K562 (cell line): ENCODE measurements at regions not wholly inside any gene's neighbourhood (a gene's known extent, or its start where the extent isn't known, plus 50 kb on each side); places are given as distances from the start of the nearest gene placed in this dataset.

Source experiments
- ATAC-seq: fragments of 200-7000 bp; cut with Tn5 transposase; 3 replicates; pipeline ENCODE4 v1.9.1; 2020; ENCODE audit warnings: moderate library complexity
- BruUV-seq: library from RNA; stranded (reverse); fragments of 400-500 nt; replicated peaks from 2 replicates; lab custom pipeline; 2021; lab: Mats Ljungman, UMichigan
- CTCF ChIA-PET: fragments of 300-600 bp; formaldehyde crosslinking; extraction: SDS; loops from one replicate; lab custom pipeline; 2021; ENCODE audit warnings: low intra/inter-chr PET ratio; lab: Yijun Ruan, JAX
- POLR2A ChIA-PET: fragments of 300-600, 350-650 bp; sonication (Branson Sonifier 250); formaldehyde crosslinking; extraction: SDS; loops from one replicate; lab custom pipeline; 2021; ENCODE audit warnings: antibody characterized with exemption, inconsistent platforms; lab: Yijun Ruan, JAX
- DNase-seq, 4 experiments: peaks; one replicate each; pipeline versions ENCODE4 v3.0.0 to v3.0.0-alpha.2; 2011 to 2018; ENCODE audit warnings: low spot score in 3 of 4, mixed read lengths in 3 of 4; ENCODE audit errors: extremely low read depth in 1 of 4
- FAIRE-seq: peaks from 2 replicates; lab custom pipeline; 2011; peaks lifted over from hg19 to GRCh38; lab: Jason Lieb, UNC
- H2AFZ ChIP-seq: 2 replicates; pipeline ENCODE4 v1.6.0; 2011; ENCODE audit warnings: low read depth, low read length, control low read depth, inconsistent platforms
- H3K27ac ChIP-seq: fragments of 200-600 bp; 3 replicates; pipeline ENCODE4 v1.8.0; 2011; ENCODE audit warnings: low read depth, mild to moderate bottlenecking, control low read depth, inconsistent platforms, low read length, moderate library complexity, mixed read lengths; ENCODE audit errors: extremely low read depth
- H3K27me3 ChIP-seq, 2 experiments: fragments of 300-600 bp in 1 of 2; 2 replicates in 1 of 2; 3 replicates in 1 of 2; pipeline versions ENCODE4 v1.6.0 to v1.8.0; 2011; ENCODE audit warnings: inconsistent platforms in 2 of 2, low read length in 2 of 2, mild to moderate bottlenecking in 1 of 2, mixed read lengths in 1 of 2, moderate library complexity in 1 of 2; ENCODE audit not compliant: control insufficient read depth in 2 of 2, insufficient read depth in 2 of 2
- H3K36me3 ChIP-seq: fragments of 300-600 bp; 3 replicates; pipeline ENCODE4 v1.8.0; 2011; ENCODE audit warnings: mild to moderate bottlenecking, low read length, inconsistent platforms; ENCODE audit not compliant: control insufficient read depth, insufficient read depth
- H3K4me1 ChIP-seq, 2 experiments: fragments of 200-600 bp in 1 of 2; replicated peaks in 1 of 2; 2 replicates in 1 of 2; 3 replicates in 1 of 2; pipeline versions ENCODE4 v1.5.1 to v1.8.0; 2011; ENCODE audit warnings: inconsistent platforms in 2 of 2, low read length in 2 of 2, mild to moderate bottlenecking in 1 of 2, mixed read lengths in 1 of 2, moderate library complexity in 1 of 2; ENCODE audit not compliant: control insufficient read depth in 2 of 2, insufficient read depth in 2 of 2
- H3K4me2 ChIP-seq: 2 replicates; pipeline ENCODE4 v1.6.1; 2011; ENCODE audit warnings: low read length, control low read depth, inconsistent platforms, mixed read lengths; ENCODE audit not compliant: insufficient read depth
- H3K4me3 ChIP-seq: fragments of 200-600 bp; sonication (generic), shearing (Covaris generic); 2 replicates; pipeline ENCODE4 v1.5.1; 2016; ENCODE audit warnings: control low read depth, inconsistent platforms
- H3K79me2 ChIP-seq: fragments of 200-600 bp; 3 replicates; pipeline ENCODE4 v1.8.0; 2011; ENCODE audit warnings: low read length, inconsistent platforms; ENCODE audit not compliant: control insufficient read depth, insufficient read depth
- H3K9ac ChIP-seq, 2 experiments: 2 replicates each; pipeline versions ENCODE4 v1.6.0 to v1.6.1; 2011; ENCODE audit warnings: low read depth in 2 of 2, low read length in 2 of 2, control low read depth in 1 of 2, inconsistent platforms in 1 of 2, mild to moderate bottlenecking in 1 of 2, mixed read lengths in 1 of 2; ENCODE audit not compliant: insufficient read depth in 1 of 2
- H3K9me1 ChIP-seq: one replicate; pipeline ENCODE4 v1.6.0; 2011; ENCODE audit warnings: inconsistent platforms, mild to moderate bottlenecking, low read length, moderate library complexity; ENCODE audit not compliant: control insufficient read depth, insufficient read depth
- H3K9me3 ChIP-seq: replicated peaks from 2 replicates; pipeline ENCODE4 v1.5.1; 2011; ENCODE audit warnings: low read depth, low read length, inconsistent platforms; ENCODE audit not compliant: control insufficient read depth, insufficient read depth
- H4K20me1 ChIP-seq: replicated peaks from 2 replicates; pipeline ENCODE4 v1.6.1; 2011; ENCODE audit warnings: low read length, inconsistent platforms, mixed read lengths; ENCODE audit not compliant: control insufficient read depth, insufficient read depth
- CREB3L1 ChIP-seq: fragments of 450-650 bp; IDR thresholded peaks from 2 replicates; pipeline ENCODE4 v1.6.1; 2014; ENCODE audit warnings: low read depth, mild to moderate bottlenecking, moderate library complexity, borderline replicate concordance
- ESRRB ChIP-seq: fragments of 250-450 bp; sonication (Bioruptor Pico); IDR thresholded peaks from 2 replicates; pipeline ENCODE4 v1.5.0; 2020; ENCODE audit warnings: mild to moderate bottlenecking, moderate library complexity, borderline replicate concordance
- HBP1 ChIP-seq: fragments of 450-650 bp; formaldehyde crosslinking; IDR thresholded peaks from 2 replicates; pipeline ENCODE4 v1.4.0; 2022; ENCODE audit warnings: missing genetic modification characterization
- HDAC1 ChIP-seq, 2 experiments: fragments of 450-650 bp; IDR thresholded peaks; 2 replicates each; pipeline ENCODE4 v1.6.1; 2016 to 2017; ENCODE audit warnings: inconsistent platforms in 1 of 2, mild to moderate bottlenecking in 1 of 2, moderate library complexity in 1 of 2
- ILF3 ChIP-seq: fragments of 450-650 bp; IDR thresholded peaks from 2 replicates; pipeline ENCODE4 v1.6.1; 2018; ENCODE audit warnings: antibody characterized with exemption, mild to moderate bottlenecking, moderate library complexity, borderline replicate concordance
- PRMT5 ChIP-seq: sonication (generic); formaldehyde crosslinking; IDR thresholded peaks from 2 replicates; pipeline ENCODE4 v1.5.0; 2020; ENCODE audit warnings: missing genetic modification reagents
- RFX5 ChIP-seq: IDR thresholded peaks from 2 replicates; pipeline ENCODE4 v1.6.1; 2011; ENCODE audit warnings: low read depth, mild to moderate bottlenecking, improper control_type of control experiment, low read length
- SMAD1 ChIP-seq: fragments of 150-350 bp; IDR thresholded peaks from 2 replicates; pipeline ENCODE4 v1.6.1; 2014; ENCODE audit warnings: low read length, low read depth; ENCODE audit not compliant: partially characterized antibody
- ZNF76 ChIP-seq: fragments of 250-450 bp; sonication (Bioruptor Pico); IDR thresholded peaks from 2 replicates; pipeline ENCODE4 v1.4.0; 2020; ENCODE audit warnings: mild to moderate bottlenecking, moderate library complexity, borderline replicate concordance
- in situ Hi-C: fragments of 300-500 bp; cut with MboI; formaldehyde crosslinking; loops from 4 replicates; pipeline ENCODE4 v1.15.0; 2018; ENCODE audit warnings: inconsistent platforms, mixed read lengths
- intact Hi-C: fragments of 100-400 bp; cut with micrococcal nuclease; formaldehyde crosslinking; loops from 2 replicates; pipeline ENCODE4 v1.14.2; 2022
- TF ChIP-seq, protein P1 (sequence below): fragments of 250-450 bp; sonication (Bioruptor Pico); IDR thresholded peaks from 2 replicates; pipeline ENCODE4 v1.5.0; 2020; ENCODE audit warnings: mild to moderate bottlenecking

- no peak overlapping the region for H3K27ac ChIP-seq
- ATAC-seq (no peak), FAIRE-seq (no peak), DNase-seq (no peak)
- no peaks in the 10 kb centered on the region for H3K9me3 ChIP-seq
- BruUV-seq, result no TSS peak
- POLR2A ChIA-PET, result no interaction called here
- no peaks in the 10 kb centered on the region for H3K36me3 ChIP-seq
- H3K27me3 ChIP-seq, result no peaks in the 10 kb centered on the region; a peak in 1 of 5 replicates
- H4K20me1 ChIP-seq, result no peaks in the 10 kb centered on the region
- CTCF ChIA-PET, result no interaction called here
- no peak overlapping the region for H3K4me2 ChIP-seq
- intact Hi-C loops, result no loop called here
- no peak overlapping the region for H3K9ac ChIP-seq
- in situ Hi-C loops, result no loop called here
- TF ChIP-seq PRMT5 (CRISPR knock-in tag) (no peak), RFX5 (no peak), HDAC1 (IDR thresholded peaks at IDR 0.05) (no peak), ILF3 (no peak)
- no peaks in the 10 kb centered on the region for H3K4me1 ChIP-seq
- H3K4me3 ChIP-seq, result no peak overlapping the region
- H3K9me1 ChIP-seq, result no peaks in the 10 kb centered on the region
- H3K79me2 ChIP-seq, result no peaks in the 10 kb centered on the region
- H2AFZ ChIP-seq, result no peak overlapping the region
Measured at GRCh38 chr7:96579119-96579518, 130.5 kb downstream of the SEM1 start.

- Histone ChIP-seq H2AFZ (no peak overlapping the region), H3K27ac (no peak overlapping the region), H3K4me3 (no peak overlapping the region), H3K4me1 (no peaks in the 10 kb centered on the region), H3K27me3 (no peaks in the 10 kb centered on the region; a peak in 1 of 5 replicates), H3K79me2 (no peaks in the 10 kb centered on the region), H3K9me3 (no peaks in the 10 kb centered on the region), H3K36me3 (no peaks in the 10 kb centered on the region), H3K4me2 (no peak overlapping the region), H3K9ac (no peak overlapping the region), H3K9me1 (no peaks in the 10 kb centered on the region), H4K20me1 (no peaks in the 10 kb centered on the region)
- ChIA-PET POLR2A (no interaction called here), CTCF (no interaction called here)
- intact Hi-C loops, result no loop called here
- in situ Hi-C loops, result no loop called here
- ATAC-seq (no peak), FAIRE-seq (no peak), DNase-seq (no peak)
- no TSS peak for BruUV-seq
- no peak for TF ChIP-seq CREB3L1
- TF ChIP-seq, protein P1, sequence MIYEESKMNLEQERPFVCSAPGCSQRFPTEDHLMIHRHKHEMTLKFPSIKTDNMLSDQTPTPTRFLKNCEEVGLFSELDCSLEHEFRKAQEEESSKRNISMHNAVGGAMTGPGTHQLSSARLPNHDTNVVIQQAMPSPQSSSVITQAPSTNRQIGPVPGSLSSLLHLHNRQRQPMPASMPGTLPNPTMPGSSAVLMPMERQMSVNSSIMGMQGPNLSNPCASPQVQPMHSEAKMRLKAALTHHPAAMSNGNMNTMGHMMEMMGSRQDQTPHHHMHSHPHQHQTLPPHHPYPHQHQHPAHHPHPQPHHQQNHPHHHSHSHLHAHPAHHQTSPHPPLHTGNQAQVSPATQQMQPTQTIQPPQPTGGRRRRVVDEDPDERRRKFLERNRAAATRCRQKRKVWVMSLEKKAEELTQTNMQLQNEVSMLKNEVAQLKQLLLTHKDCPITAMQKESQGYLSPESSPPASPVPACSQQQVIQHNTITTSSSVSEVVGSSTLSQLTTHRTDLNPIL (CRISPR knock-in tag), result no peak
- no peak for TF ChIP-seq SMAD1
- no peak for TF ChIP-seq HBP1 (CRISPR knock-in tag)
- TF ChIP-seq ESRRB (CRISPR knock-in tag), result no peak
- TF ChIP-seq ZNF76, result no peak
Measured at GRCh38 chr7:96578606-96579005, 131.0 kb downstream of the SEM1 start.
